GM06990 (cell line): ENCODE measurements at regions not wholly inside any gene's neighbourhood (a gene's known extent, or its start where the extent isn't known, plus 50 kb on each side); places are given as distances from the start of the nearest gene placed in this dataset.
"Not testable (repeated sequence)": the region's sequence is repeated elsewhere in the genome, so short reads cannot be mapped to it uniquely, and the experiment has no call there.

Experiments used
- DNase-seq: peaks from one replicate; pipeline ENCODE4 v3.0.0-alpha.2; 2011; ENCODE audit not compliant: insufficient read length; ENCODE audit errors: extremely low read depth
- H3K27me3 ChIP-seq: replicated peaks from 2 replicates; pipeline ENCODE4 v1.6.0; 2011; ENCODE audit warnings: low read length; ENCODE audit not compliant: control insufficient read depth, insufficient read depth
- H3K36me3 ChIP-seq: 2 replicates; pipeline ENCODE4 v1.5.1; 2011; ENCODE audit warnings: low read length; ENCODE audit not compliant: control insufficient read depth, insufficient read depth
- H3K4me3 ChIP-seq: replicated peaks from 2 replicates; pipeline ENCODE4 v1.5.1; 2011; ENCODE audit warnings: low read depth, mild to moderate bottlenecking, control low read depth, low read length
- TF ChIP-seq, protein P1 (sequence below): IDR thresholded peaks from 2 replicates; pipeline ENCODE4 v1.5.1; 2011; ENCODE audit warnings: low read length, control low read depth, mild to moderate bottlenecking, inconsistent platforms; ENCODE audit not compliant: insufficient read depth, poor library complexity, severe bottlenecking

DNA sequence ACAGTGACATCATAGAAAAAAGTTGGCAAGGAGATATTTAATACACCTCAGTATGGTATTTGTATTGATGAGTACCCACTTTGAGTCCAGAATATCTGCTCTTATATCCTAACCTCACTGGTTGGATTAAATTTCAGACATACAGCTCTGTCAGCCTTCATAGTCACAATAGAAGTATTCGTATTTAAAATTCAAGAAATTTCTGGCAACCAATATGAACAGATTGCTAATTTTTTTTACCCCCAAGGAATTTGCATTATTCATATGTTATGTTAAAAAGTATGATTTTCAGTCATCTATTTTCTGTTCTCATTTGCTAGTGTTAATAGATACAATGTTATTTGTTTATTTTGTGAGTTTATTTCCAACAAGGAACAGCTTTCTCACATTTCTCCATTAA is 1306.8 kb upstream of the NXPH2 start:
- Histone ChIP-seq H3K27me3 (no peaks in the 10 kb centered on the region), H3K4me3 (no peak overlapping the region), H3K36me3 (no peaks in the 10 kb centered on the region)
- no peak for DNase-seq
- TF ChIP-seq, protein P1, sequence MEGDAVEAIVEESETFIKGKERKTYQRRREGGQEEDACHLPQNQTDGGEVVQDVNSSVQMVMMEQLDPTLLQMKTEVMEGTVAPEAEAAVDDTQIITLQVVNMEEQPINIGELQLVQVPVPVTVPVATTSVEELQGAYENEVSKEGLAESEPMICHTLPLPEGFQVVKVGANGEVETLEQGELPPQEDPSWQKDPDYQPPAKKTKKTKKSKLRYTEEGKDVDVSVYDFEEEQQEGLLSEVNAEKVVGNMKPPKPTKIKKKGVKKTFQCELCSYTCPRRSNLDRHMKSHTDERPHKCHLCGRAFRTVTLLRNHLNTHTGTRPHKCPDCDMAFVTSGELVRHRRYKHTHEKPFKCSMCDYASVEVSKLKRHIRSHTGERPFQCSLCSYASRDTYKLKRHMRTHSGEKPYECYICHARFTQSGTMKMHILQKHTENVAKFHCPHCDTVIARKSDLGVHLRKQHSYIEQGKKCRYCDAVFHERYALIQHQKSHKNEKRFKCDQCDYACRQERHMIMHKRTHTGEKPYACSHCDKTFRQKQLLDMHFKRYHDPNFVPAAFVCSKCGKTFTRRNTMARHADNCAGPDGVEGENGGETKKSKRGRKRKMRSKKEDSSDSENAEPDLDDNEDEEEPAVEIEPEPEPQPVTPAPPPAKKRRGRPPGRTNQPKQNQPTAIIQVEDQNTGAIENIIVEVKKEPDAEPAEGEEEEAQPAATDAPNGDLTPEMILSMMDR = no peak

DNA sequence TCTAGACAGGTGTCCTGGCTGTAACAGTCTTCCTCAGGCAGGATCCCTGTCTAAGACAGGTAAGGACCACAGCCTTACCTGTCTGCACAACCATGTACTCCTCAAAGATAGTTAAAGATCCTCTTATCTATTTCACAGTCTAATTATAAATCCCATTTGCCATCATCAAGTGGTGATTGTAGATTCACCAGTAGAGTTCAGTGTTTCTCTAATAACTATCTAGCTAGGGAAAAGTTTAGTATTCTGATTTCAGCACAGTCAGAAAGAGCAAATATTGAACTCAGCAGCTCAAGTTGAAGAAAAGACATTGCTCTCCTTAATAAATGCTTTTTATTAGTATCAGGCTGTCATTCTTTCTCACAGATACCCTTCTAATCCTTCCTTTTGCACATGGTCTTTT is 1305.5 kb upstream of the NXPH2 start:
- DNase-seq = no peak
- TF ChIP-seq, protein P1 = no peak
- no peak overlapping the region for H3K4me3 ChIP-seq
- H3K36me3 ChIP-seq = no peaks in the 10 kb centered on the region
- H3K27me3 ChIP-seq = no peaks in the 10 kb centered on the region

DNA sequence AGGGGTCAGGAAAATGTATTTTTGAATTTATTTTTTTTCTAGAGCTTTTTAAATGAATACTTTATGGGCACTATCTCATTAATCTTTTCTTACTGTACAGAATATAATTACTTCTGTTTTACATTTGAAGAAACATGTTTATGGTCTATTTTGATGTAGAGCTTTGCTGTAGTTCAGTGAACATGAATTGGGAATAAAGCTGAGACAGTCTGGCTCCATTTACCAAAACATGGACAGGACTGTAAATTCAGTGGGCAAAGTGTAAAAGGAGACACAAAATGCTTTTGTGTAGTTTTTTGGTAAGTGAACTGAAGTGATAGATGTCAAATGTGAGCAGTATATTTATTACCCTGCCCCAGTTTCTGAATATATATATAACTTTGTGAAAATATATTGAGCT is 1298.8 kb upstream of the NXPH2 start:
- DNase-seq = no peak
- no peaks in the 10 kb centered on the region for H3K27me3 ChIP-seq
- TF ChIP-seq, protein P1 = no peak
- no peak overlapping the region for H3K4me3 ChIP-seq
- no peaks in the 10 kb centered on the region for H3K36me3 ChIP-seq

DNA sequence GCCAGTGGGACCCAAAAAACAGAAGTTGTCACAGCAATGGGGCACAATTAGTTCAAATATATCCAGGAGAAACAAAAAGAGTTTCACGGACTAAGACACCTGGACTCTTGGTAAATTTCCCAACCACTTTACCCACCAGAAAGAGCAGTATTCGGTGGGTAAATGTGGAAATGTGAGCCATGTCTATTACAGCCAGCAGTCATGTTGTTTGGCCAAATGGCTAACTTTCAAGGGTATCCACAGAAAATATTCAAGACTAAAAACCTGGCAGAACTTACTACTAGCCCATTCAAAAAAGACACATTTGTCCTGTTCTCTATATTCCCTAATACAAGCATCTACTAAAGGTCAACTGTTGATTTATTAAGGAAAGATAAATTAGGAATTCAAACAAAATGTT is 1296.0 kb upstream of the NXPH2 start:
- no peak overlapping the region for H3K4me3 ChIP-seq
- DNase-seq = no peak
- TF ChIP-seq, protein P1 = no peak

DNA sequence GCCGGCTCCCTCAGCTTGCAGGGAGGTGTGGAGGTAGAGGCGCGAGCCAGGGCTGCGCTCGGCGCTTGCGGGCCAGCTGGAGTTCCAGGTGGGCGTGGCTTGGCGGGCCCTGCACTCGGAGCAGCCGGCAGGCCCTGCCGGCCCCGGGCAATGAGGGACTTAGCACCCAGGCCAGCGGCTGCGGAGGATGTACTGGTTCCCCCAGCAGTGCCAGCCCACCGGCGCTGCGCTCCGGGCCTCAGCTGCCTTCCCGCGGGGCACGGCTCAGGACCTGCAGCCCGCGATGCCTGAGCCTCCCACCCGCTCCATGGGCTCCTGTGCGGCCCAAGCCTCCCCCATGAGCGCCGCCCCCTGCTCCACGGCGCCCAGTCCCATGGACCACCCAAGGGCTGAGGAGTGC is 1293.6 kb upstream of the NXPH2 start:
- H3K27me3 ChIP-seq, H3K36me3 ChIP-seq, DNase-seq, H3K4me3 ChIP-seq: not testable (repeated sequence)

More for the DNA sequence above, 1296.0 kb upstream of the NXPH2 start:
- H3K36me3 ChIP-seq = no peaks in the 10 kb centered on the region
- no peaks in the 10 kb centered on the region for H3K27me3 ChIP-seq

DNA sequence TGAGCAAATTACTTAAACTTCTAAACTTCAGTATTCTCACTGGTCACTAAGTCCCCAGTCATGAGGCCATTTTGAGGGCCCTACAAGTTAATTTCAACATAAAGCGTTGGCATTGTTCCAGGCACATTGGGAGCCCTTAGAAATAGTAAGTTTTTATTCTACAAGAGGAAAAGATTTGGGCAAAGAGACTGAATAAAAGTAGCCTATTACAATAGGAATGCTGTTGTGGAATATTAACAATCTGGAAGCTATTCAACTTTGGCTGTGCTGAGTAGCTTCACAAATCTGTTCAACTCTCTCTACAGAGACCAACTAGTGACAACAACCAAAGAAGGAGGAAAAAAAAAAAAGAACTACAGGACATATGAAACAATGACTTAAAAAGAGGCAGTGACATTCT is 1287.5 kb upstream of the NXPH2 start:
- no peaks in the 10 kb centered on the region for H3K27me3 ChIP-seq
- H3K36me3 ChIP-seq = no peaks in the 10 kb centered on the region
- no peak for DNase-seq
- no peak overlapping the region for H3K4me3 ChIP-seq
- TF ChIP-seq, protein P1 = no peak
